Heart right ventricle (tissue), 16 donors: ENCODE measurements at regions not wholly inside any gene's neighbourhood (a gene's known extent, or its start where the extent isn't known, plus 50 kb on each side); places are given as distances from the start of the nearest gene placed in this dataset.

Experiments
- ATAC-seq, 8 donors: fragments of 200-7000 bp; cut with Tn5 transposase; one replicate each; pipeline ENCODE4 v1.9.1; 2020; ENCODE audit warnings: mild to moderate bottlenecking in 8 of 8, moderate library complexity in 8 of 8, moderate number of reproducible peaks in 1 of 8
- DNase-seq, 2 donors: peaks; one replicate each; pipeline ENCODE4 v3.0.0-alpha.2; 2020
- H3K27ac ChIP-seq, 10 donors: fragments of 200-600 bp; sonication (generic) in 2 of 10; one replicate each; pipeline versions ENCODE4 v1.5.0 to v1.8.0; 2020 to 2022; ENCODE audit warnings: mild to moderate bottlenecking in 3 of 10
- H3K27me3 ChIP-seq, 7 donors: fragments of 200-600 bp; one replicate each; pipeline ENCODE4 v1.8.0; 2021 to 2022; ENCODE audit warnings: mild to moderate bottlenecking in 2 of 7
- H3K36me3 ChIP-seq, 9 donors: fragments of 200-600 bp; sonication (generic) in 1 of 9; one replicate each; pipeline versions ENCODE4 v1.5.0 to v1.8.0; 2020 to 2022; ENCODE audit warnings: mild to moderate bottlenecking in 2 of 9
- H3K4me1 ChIP-seq, 9 donors: fragments of 200-600 bp; sonication (generic) in 1 of 9; one replicate each; pipeline versions ENCODE4 v1.5.0 to v1.8.0; 2020 to 2022; ENCODE audit warnings: mild to moderate bottlenecking in 4 of 9
- H3K4me3 ChIP-seq, 10 donors: fragments of 200-600 bp; sonication (generic) in 2 of 10; one replicate each; pipeline versions ENCODE4 v1.5.0 to v1.8.0; 2020 to 2022; ENCODE audit warnings: mild to moderate bottlenecking in 7 of 10, moderate library complexity in 2 of 10
- H3K9me3 ChIP-seq, 11 donors: fragments of 200-600 bp in 10 of 11; sonication (generic) in 2 of 11; one replicate each; pipeline versions ENCODE4 v1.5.0 to v1.8.0; 2013 to 2022; ENCODE audit warnings: mild to moderate bottlenecking in 2 of 11, control low read depth in 1 of 11, moderate library complexity in 1 of 11
- WGBS, 2 donors: extraction: QIAGEN DNeasy Blood & Tissue Kit; methylation state at CpG; one replicate each; pipeline ENCODE4 v1.1.7; 2013; ENCODE audit warnings: inconsistent platforms in 1 of 2; 5-methylcytosine and 5-hydroxymethylcytosine counted together
- intact Hi-C, 10 donors: fragments of 100-400 bp; cut with DNase I; formaldehyde crosslinking; loops; one replicate each; pipeline versions ENCODE4 v1.11.1 to v1.14.2; 2022
- TF ChIP-seq, protein P1 (sequence below), 9 donors: fragments of 200-600 bp; sonication (generic) in 2 of 9; IDR thresholded peaks; one replicate each; pipeline versions ENCODE4 v1.5.0 to v1.8.0; 2021 to 2022; ENCODE audit warnings: antibody characterized with exemption in 9 of 9, mild to moderate bottlenecking in 5 of 9, moderate library complexity in 1 of 9
- donor health status: Arrhythmogenic right ventricular cardiomyopathy.
- donor health status: ischemic (EF 13 %, LVEDD 7.1; RV severe dilation, severe dysfunction).
- donor health status: healthy with polysubstance abuse.
- donor health status: DM: no; HTN: yes; CAD: no.
- donor health status: DM: no; HTN: no; CAD: no.
- donor health status: ischemic (EF 25% LVEDD 6.9; RV normal size, moderate dysfunction).
- donor health status: ischemic (EF 25% LVEDD 5.7; RV mildly dilated, moderate dysfunction).
- donor health status: healthy.
- donor health status: DM: yes; HTN: yes; CAD: no.
- donor health status: Ischemic cardiomyopathy.
- donor health status: ischemic (EF 35%, LVEDD 5.7; RV mildly dilated, moderate dysfunction).
- donor health status: nonischemic (EF 11% LVEDD 7.7; RV severe dilation, severe dysfunction).
- donor health status: DM: yes; HTN: yes; CAD: no.
- donor health status: PGD.
- donor health status: ischemic (EF 29% LVEDD 5.4; RV normal size, mild dysfunction).
- donor health status: nonischemic (EF 23%, LVEDD 6.1; RV moderate dilation, normal function).

- intact Hi-C loops: no loop called here
- Histone ChIP-seq H3K4me1 (no peaks in the 10 kb centered on the region), H3K27me3 (no peaks in the 10 kb centered on the region), H3K27ac (no peak overlapping the region), H3K9me3 (no peaks in the 10 kb centered on the region), H3K36me3 (no peaks in the 10 kb centered on the region), H3K4me3 (no peak overlapping the region)
- TF ChIP-seq, protein P1, sequence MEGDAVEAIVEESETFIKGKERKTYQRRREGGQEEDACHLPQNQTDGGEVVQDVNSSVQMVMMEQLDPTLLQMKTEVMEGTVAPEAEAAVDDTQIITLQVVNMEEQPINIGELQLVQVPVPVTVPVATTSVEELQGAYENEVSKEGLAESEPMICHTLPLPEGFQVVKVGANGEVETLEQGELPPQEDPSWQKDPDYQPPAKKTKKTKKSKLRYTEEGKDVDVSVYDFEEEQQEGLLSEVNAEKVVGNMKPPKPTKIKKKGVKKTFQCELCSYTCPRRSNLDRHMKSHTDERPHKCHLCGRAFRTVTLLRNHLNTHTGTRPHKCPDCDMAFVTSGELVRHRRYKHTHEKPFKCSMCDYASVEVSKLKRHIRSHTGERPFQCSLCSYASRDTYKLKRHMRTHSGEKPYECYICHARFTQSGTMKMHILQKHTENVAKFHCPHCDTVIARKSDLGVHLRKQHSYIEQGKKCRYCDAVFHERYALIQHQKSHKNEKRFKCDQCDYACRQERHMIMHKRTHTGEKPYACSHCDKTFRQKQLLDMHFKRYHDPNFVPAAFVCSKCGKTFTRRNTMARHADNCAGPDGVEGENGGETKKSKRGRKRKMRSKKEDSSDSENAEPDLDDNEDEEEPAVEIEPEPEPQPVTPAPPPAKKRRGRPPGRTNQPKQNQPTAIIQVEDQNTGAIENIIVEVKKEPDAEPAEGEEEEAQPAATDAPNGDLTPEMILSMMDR (IDR thresholded peaks at IDR 0.05): no peak
- DNase-seq (no peak), ATAC-seq (no peak)
- 81 to 91% methylated on average over 5 of the region's 5 CpGs for WGBS, 2 donors
These were observed 1075.7 kb upstream of the PABPC4L start for GRCh38 chr4:135277068-135277979.

- H3K4me3 ChIP-seq: no peak overlapping the region
- intact Hi-C loops: no loop called here
- no peaks in the 10 kb centered on the region for H3K27me3 ChIP-seq
- no peaks in the 10 kb centered on the region for H3K36me3 ChIP-seq
- 40 to 47% methylated on average over 1 of the region's 1 CpG for WGBS, 2 donors
- TF ChIP-seq, protein P1 (IDR thresholded peaks at IDR 0.05): no peak
- ATAC-seq (no peak), DNase-seq (no peak)
- no peaks in the 10 kb centered on the region for H3K9me3 ChIP-seq
- H3K27ac ChIP-seq: no peak overlapping the region
- H3K4me1 ChIP-seq: no peaks in the 10 kb centered on the region
These were observed 1072.8 kb upstream of the PABPC4L start for GRCh38 chr4:135274416-135274815.

DNA sequence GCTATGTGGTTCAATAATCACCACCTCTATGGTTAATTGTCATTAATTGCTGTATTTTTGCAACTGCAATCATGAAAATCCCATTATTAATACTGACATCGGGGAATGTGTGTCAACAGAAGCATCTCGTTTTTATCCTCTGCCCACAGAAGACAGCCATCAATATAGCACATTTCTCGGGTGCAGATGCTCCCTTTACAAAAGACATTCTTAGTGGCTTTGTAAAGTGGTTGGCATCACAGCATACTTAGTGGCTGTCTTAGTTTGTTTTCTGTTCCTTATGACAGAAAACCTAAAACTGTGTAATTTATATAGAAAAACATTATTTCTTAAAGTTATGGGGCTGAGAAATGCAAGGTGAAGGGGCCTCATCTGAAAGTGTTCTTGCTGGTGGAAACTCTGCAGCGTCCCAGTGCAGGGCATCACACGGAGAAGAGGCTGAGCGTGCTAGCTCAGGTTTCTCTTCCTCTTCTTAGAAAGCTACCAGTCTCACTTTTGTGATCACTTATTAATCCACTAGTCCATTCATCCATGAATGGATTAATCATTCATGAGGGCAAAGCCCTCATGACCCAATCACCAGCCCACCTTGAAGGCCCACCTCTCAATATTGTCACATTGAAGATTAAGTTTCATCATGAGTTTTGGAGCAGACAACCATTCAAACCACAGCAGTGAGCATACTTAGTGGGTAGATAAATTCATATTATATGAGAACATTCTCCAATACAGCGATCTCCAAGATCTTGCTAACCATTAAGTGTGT, 1067.7 kb upstream of the PABPC4L start:
- no peak for DNase-seq
- no peak overlapping the region for H3K4me3 ChIP-seq
- no peaks in the 10 kb centered on the region for H3K4me1 ChIP-seq
- H3K27me3 ChIP-seq: no peaks in the 10 kb centered on the region
- intact Hi-C loops: no loop called here
- H3K36me3 ChIP-seq: no peaks in the 10 kb centered on the region
- H3K9me3 ChIP-seq: no peaks in the 10 kb centered on the region
- WGBS, 2 donors: 84 to 88% methylated on average over 7 of the region's 7 CpGs
- TF ChIP-seq, protein P1 (IDR thresholded peaks at IDR 0.05): no peak
- H3K27ac ChIP-seq: no peak overlapping the region
- ATAC-seq: no peak

- ATAC-seq: no peak
- TF ChIP-seq, protein P1 (IDR thresholded peaks at IDR 0.05): no peak
- no peak for DNase-seq
- Histone ChIP-seq H3K36me3 (no peaks in the 10 kb centered on the region), H3K4me1 (no peaks in the 10 kb centered on the region), H3K27me3 (no peaks in the 10 kb centered on the region), H3K4me3 (no peak overlapping the region), H3K27ac (no peak overlapping the region), H3K9me3 (no peaks in the 10 kb centered on the region)
- WGBS, 2 donors: 65 to 70% methylated on average over 3 of the region's 3 CpGs
- intact Hi-C loops: no loop called here
These were observed 1066.8 kb upstream of the PABPC4L start for GRCh38 chr4:135268369-135268768.
